ENCODE measurements at regions not wholly inside any gene's neighbourhood (a gene's known extent, or its start where the extent isn't known, plus 50 kb on each side); places are given as distances from the start of the nearest gene placed in this dataset.

GRCh38 chr4:171448919-171449481 lies 364.2 kb upstream of the GALNTL6 start:
- Histone ChIP-seq H3K27me3 (ENCODE audit: insufficient read depth, poor library complexity, severe bottlenecking) (no peaks in the 10 kb centered on the region), H3K4me3 (replicated peaks; ENCODE audit: insufficient read depth, low read length) (no peak overlapping the region), H3K27ac (replicated peaks) (no peak overlapping the region)
- DNase-seq (ENCODE audit: low read depth in 1 of 2, low spot score in 1 of 2): no peak
- no peak for TF ChIP-seq SPI1 (IDR thresholded peaks at IDR 0.05; ENCODE audit: borderline replicate concordance, low read depth)
- no peak for TF ChIP-seq POLR2AphosphoS5 (IDR thresholded peaks at IDR 0.05; ENCODE audit: low read depth)
- no peak for TF ChIP-seq REST (IDR thresholded peaks at IDR 0.05; ENCODE audit: insufficient replicate concordance, low read depth)
- no peak for TF ChIP-seq CTCF (IDR thresholded peaks at IDR 0.05; ENCODE audit: insufficient read depth, low read length)
- TF ChIP-seq GABPA (IDR thresholded peaks at IDR 0.05; ENCODE audit: low read depth): no peak

GRCh38 chr4:171448358-171448757 lies 364.8 kb upstream of the GALNTL6 start:
- H3K27ac ChIP-seq (replicated peaks): no peak overlapping the region
- TF ChIP-seq SPI1 (IDR thresholded peaks at IDR 0.05; ENCODE audit: borderline replicate concordance, low read depth) (no peak), POLR2AphosphoS5 (IDR thresholded peaks at IDR 0.05; ENCODE audit: low read depth) (no peak), GABPA (IDR thresholded peaks at IDR 0.05; ENCODE audit: low read depth) (no peak), CTCF (IDR thresholded peaks at IDR 0.05; ENCODE audit: insufficient read depth, low read length) (no peak), REST (IDR thresholded peaks at IDR 0.05; ENCODE audit: insufficient replicate concordance, low read depth) (no peak)
- H3K4me3 ChIP-seq (replicated peaks; ENCODE audit: insufficient read depth, low read length): no peak overlapping the region
- no peaks in the 10 kb centered on the region for H3K27me3 ChIP-seq (ENCODE audit: insufficient read depth, poor library complexity, severe bottlenecking)
- DNase-seq (ENCODE audit: low read depth in 1 of 2, low spot score in 1 of 2): no peak

- no peak for DNase-seq (ENCODE audit: low read depth in 1 of 2, low spot score in 1 of 2)
- TF ChIP-seq REST (IDR thresholded peaks at IDR 0.05; ENCODE audit: insufficient replicate concordance, low read depth): no peak
- TF ChIP-seq SPI1 (IDR thresholded peaks at IDR 0.05; ENCODE audit: borderline replicate concordance, low read depth): no peak
- TF ChIP-seq CTCF (IDR thresholded peaks at IDR 0.05; ENCODE audit: insufficient read depth, low read length): no peak
- TF ChIP-seq POLR2AphosphoS5 (IDR thresholded peaks at IDR 0.05; ENCODE audit: low read depth): no peak
- TF ChIP-seq GABPA (IDR thresholded peaks at IDR 0.05; ENCODE audit: low read depth): no peak
- no peak overlapping the region for H3K4me3 ChIP-seq (replicated peaks; ENCODE audit: insufficient read depth, low read length)
- H3K27ac ChIP-seq (replicated peaks): no peak overlapping the region
- no peaks in the 10 kb centered on the region for H3K27me3 ChIP-seq (ENCODE audit: insufficient read depth, poor library complexity, severe bottlenecking)
These were observed 371.8 kb upstream of the GALNTL6 start for GRCh38 chr4:171441300-171441941.

All from HL-60 (cell line).